Kidney epithelial cell (primary cell): ENCODE measurements at regions not wholly inside any gene's neighbourhood (a gene's known extent, or its start where the extent isn't known, plus 50 kb on each side); places are given as distances from the start of the nearest gene placed in this dataset.

Experiments used
- DNase-seq: peaks from one replicate; pipeline ENCODE4 v3.0.0-alpha.2; 2010; ENCODE audit warnings: low read depth
- H3K27me3 ChIP-seq: 2 replicates; pipeline ENCODE4 v1.6.0; 2011; ENCODE audit warnings: low read length; ENCODE audit not compliant: control insufficient read depth, insufficient read depth
- H3K36me3 ChIP-seq: 2 replicates; pipeline ENCODE4 v1.5.1; 2011; ENCODE audit warnings: low read length; ENCODE audit not compliant: control insufficient read depth, insufficient read depth
- H3K4me3 ChIP-seq: 2 replicates; pipeline ENCODE4 v1.5.1; 2011; ENCODE audit warnings: low read depth, mild to moderate bottlenecking, control low read depth, low read length
- CTCF ChIP-seq: IDR thresholded peaks from 2 replicates; pipeline ENCODE4 v1.5.1; 2011; ENCODE audit warnings: mild to moderate bottlenecking, moderate library complexity, low read length, control low read depth, inconsistent platforms; ENCODE audit not compliant: insufficient read depth, poor library complexity, severe bottlenecking

- TF ChIP-seq CTCF: no peak
- DNase-seq: no peak
- no peak overlapping the region for H3K4me3 ChIP-seq
- H3K36me3 ChIP-seq: no peaks in the 10 kb centered on the region
- H3K27me3 ChIP-seq: no peaks in the 10 kb centered on the region
Measured at GRCh38 chr10:123484722-123485121, 181.4 kb upstream of the GPR26 start.

GRCh38 chr10:123485341-123485960 lies 180.7 kb upstream of the GPR26 start:
- TF ChIP-seq CTCF: no peak
- no peak overlapping the region for H3K4me3 ChIP-seq
- no peak for DNase-seq
- no peaks in the 10 kb centered on the region for H3K36me3 ChIP-seq
- no peaks in the 10 kb centered on the region for H3K27me3 ChIP-seq

- no peaks in the 10 kb centered on the region for H3K36me3 ChIP-seq
- no peak overlapping the region for H3K4me3 ChIP-seq
- no peak for TF ChIP-seq CTCF
- H3K27me3 ChIP-seq: peaks cover 3% of the 10 kb centered on the region
- no peak for DNase-seq
Measured at GRCh38 chr10:123488436-123488835, 177.7 kb upstream of the GPR26 start.

GRCh38 chr10:123491364-123491763 lies 174.8 kb upstream of the GPR26 start:
- Histone ChIP-seq H3K36me3 (no peaks in the 10 kb centered on the region), H3K4me3 (no peak overlapping the region), H3K27me3 (peaks cover 3% of the 10 kb centered on the region)
- TF ChIP-seq CTCF: no peak
- no peak for DNase-seq

- H3K4me3 ChIP-seq: no peak overlapping the region
- TF ChIP-seq CTCF: no peak
- DNase-seq: no peak
- no peaks in the 10 kb centered on the region for H3K36me3 ChIP-seq
- peaks cover 3% of the 10 kb centered on the region for H3K27me3 ChIP-seq
Measured at GRCh38 chr10:123492016-123492415, 174.1 kb upstream of the GPR26 start.

GRCh38 chr10:123494301-123494808 lies 171.8 kb upstream of the GPR26 start:
- Histone ChIP-seq H3K4me3 (no peak overlapping the region), H3K36me3 (no peaks in the 10 kb centered on the region), H3K27me3 (peaks cover 3% of the 10 kb centered on the region)
- no peak for DNase-seq
- TF ChIP-seq CTCF: no peak
